ENCODE measurements at regions not wholly inside any gene's neighbourhood (a gene's known extent, or its start where the extent isn't known, plus 50 kb on each side); places are given as distances from the start of the nearest gene placed in this dataset.

DNA sequence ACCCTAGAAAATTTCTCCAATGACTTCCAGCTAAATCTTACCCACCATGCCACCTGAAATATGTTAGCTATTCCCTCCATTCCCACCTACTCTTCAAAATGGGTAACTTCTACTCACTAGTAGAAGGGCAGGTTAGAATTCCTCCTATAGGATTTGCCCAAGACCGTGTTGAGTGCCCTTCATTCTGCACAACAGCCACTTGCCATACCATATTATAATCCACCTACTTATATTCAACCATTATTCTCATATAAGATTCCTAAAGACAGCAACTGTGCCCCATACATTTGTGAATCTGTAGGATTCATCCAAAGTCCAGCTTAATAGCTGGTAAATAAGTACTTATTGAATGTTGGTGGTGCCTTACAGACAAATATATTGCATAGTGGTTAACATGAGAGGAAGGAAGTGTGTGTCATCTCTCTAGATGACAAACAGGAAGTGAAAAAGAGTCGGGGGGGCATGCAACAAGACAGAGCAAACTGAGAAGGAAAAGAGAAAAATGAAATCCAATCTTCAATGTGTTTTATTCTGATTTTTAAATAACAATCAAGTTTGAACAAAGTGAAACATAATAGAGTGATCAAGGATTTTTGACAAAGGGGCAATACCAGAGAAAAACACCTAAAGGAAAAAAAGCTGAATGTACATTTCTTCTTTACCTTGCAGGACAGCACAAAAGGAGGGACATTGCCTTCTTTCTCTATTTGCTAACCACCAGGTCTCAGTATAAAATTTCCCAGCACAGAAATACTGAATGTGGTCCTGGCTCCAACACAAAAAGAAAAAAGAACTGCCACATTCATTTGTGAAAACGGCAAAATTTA, 389.3 kb upstream of the USP15 start:
- TF ChIP-seq, protein P1, sequence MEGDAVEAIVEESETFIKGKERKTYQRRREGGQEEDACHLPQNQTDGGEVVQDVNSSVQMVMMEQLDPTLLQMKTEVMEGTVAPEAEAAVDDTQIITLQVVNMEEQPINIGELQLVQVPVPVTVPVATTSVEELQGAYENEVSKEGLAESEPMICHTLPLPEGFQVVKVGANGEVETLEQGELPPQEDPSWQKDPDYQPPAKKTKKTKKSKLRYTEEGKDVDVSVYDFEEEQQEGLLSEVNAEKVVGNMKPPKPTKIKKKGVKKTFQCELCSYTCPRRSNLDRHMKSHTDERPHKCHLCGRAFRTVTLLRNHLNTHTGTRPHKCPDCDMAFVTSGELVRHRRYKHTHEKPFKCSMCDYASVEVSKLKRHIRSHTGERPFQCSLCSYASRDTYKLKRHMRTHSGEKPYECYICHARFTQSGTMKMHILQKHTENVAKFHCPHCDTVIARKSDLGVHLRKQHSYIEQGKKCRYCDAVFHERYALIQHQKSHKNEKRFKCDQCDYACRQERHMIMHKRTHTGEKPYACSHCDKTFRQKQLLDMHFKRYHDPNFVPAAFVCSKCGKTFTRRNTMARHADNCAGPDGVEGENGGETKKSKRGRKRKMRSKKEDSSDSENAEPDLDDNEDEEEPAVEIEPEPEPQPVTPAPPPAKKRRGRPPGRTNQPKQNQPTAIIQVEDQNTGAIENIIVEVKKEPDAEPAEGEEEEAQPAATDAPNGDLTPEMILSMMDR (IDR thresholded peaks at IDR 0.05; ENCODE audit: insufficient read depth, low read length, poor library complexity, severe bottlenecking), result no peak
- no peak for DNase-seq (ENCODE audit: low read depth)
- Histone ChIP-seq H3K4me3 (ENCODE audit: low read depth, low read length) (no peak overlapping the region), H3K36me3 (ENCODE audit: control insufficient read depth, insufficient read depth, low read length) (no peaks in the 10 kb centered on the region), H3K27me3 (ENCODE audit: control insufficient read depth, insufficient read depth, low read length) (no peaks in the 10 kb centered on the region)

DNA sequence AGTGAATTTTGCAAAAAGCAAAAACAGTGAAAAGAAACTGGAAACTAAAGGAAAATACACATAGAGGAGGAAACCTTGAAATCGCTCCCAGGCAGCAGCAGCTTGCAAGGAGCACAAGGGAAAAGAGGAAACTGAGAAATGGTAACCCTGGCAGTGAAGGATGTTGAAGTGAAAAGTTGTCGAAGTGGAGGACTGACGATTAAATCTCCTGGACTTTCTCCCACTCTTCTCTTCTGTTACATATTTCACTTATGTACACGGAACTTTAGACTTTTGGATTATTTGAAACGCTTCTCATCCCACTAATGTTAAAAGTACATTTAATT, 388.8 kb upstream of the USP15 start:
- H3K36me3 ChIP-seq (ENCODE audit: control insufficient read depth, insufficient read depth, low read length), result no peaks in the 10 kb centered on the region
- TF ChIP-seq, protein P1 (IDR thresholded peaks at IDR 0.05; ENCODE audit: insufficient read depth, low read length, poor library complexity, severe bottlenecking), result no peak
- DNase-seq (ENCODE audit: low read depth), result no peak
- no peak overlapping the region for H3K4me3 ChIP-seq (ENCODE audit: low read depth, low read length)
- no peaks in the 10 kb centered on the region for H3K27me3 ChIP-seq (ENCODE audit: control insufficient read depth, insufficient read depth, low read length)

DNA sequence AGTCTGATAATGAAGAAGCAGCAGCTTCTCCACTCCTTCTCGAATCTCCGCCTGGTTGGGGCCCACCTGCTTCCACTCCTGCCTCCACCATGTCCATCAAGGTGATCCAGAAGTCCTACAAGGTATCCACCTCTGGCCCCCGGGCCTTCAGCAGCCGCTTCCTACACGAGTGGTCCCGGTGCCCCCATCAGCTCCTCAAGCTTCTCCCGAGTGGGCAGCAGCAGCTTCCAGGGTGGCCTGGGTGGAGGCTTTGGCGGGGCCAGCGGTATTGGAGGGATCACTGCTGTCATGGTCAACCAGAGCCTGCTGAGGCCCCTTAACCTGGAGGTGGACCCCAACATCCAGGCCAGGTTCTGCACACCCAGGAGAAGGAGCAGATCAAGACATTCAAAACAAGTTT, 381.0 kb upstream of the USP15 start:
- Histone ChIP-seq H3K4me3 (ENCODE audit: low read depth, low read length) (no peak overlapping the region), H3K36me3 (ENCODE audit: control insufficient read depth, insufficient read depth, low read length) (no peaks in the 10 kb centered on the region), H3K27me3 (ENCODE audit: control insufficient read depth, insufficient read depth, low read length) (no peaks in the 10 kb centered on the region)
- TF ChIP-seq, protein P1 (IDR thresholded peaks at IDR 0.05; ENCODE audit: insufficient read depth, low read length, poor library complexity, severe bottlenecking), result no peak
- DNase-seq (ENCODE audit: low read depth), result no peak

DNA sequence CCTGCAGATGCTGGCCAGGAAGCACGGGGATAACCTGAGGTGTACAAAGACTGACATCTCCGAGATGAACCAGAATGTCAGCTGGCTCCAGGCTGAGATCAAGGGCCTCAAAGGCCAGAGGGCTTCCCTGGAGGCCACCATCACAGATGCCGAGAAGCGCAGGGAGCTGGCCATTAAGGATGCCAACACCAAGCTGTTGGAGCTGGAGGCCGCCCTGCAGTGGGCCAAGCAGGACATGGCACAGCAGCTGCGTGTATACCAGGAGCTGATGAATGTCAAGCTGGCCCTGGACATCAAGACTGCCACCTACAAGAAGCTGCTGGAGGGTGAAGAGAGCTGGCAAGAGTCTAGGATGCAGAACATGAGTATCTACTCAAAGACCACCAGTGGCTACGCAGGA, 380.0 kb upstream of the USP15 start:
- TF ChIP-seq, protein P1 (IDR thresholded peaks at IDR 0.05; ENCODE audit: insufficient read depth, low read length, poor library complexity, severe bottlenecking), result no peak
- Histone ChIP-seq H3K36me3 (ENCODE audit: control insufficient read depth, insufficient read depth, low read length) (no peaks in the 10 kb centered on the region), H3K4me3 (ENCODE audit: low read depth, low read length) (no peak overlapping the region), H3K27me3 (ENCODE audit: control insufficient read depth, insufficient read depth, low read length) (no peaks in the 10 kb centered on the region)
- DNase-seq (ENCODE audit: low read depth), result no peak

DNA sequence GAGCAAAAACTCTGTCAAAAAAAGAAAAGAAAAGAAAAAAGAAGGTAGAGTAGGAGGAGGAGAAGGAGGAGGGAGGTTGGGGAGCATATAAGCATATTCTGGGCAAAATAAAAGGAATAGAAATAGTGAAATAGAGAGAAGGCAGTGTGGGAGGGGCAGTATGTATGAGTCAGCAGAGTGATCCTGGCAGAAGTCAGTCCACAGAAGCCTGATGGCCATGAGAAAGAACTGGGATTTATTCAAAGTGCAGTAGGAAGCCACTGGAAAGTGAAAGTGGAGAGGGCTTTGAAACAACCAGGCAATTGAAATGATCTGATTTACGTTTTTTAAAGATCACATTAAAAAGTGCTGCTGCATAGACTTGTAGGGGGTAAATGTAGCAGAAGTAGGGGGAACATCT, 368.6 kb upstream of the USP15 start:
- no peaks in the 10 kb centered on the region for H3K27me3 ChIP-seq (ENCODE audit: control insufficient read depth, insufficient read depth, low read length)
- H3K36me3 ChIP-seq (ENCODE audit: control insufficient read depth, insufficient read depth, low read length), result no peaks in the 10 kb centered on the region
- TF ChIP-seq, protein P1 (IDR thresholded peaks at IDR 0.05; ENCODE audit: insufficient read depth, low read length, poor library complexity, severe bottlenecking), result no peak
- H3K4me3 ChIP-seq (ENCODE audit: low read depth, low read length), result no peak overlapping the region
- DNase-seq (ENCODE audit: low read depth), result no peak

DNA sequence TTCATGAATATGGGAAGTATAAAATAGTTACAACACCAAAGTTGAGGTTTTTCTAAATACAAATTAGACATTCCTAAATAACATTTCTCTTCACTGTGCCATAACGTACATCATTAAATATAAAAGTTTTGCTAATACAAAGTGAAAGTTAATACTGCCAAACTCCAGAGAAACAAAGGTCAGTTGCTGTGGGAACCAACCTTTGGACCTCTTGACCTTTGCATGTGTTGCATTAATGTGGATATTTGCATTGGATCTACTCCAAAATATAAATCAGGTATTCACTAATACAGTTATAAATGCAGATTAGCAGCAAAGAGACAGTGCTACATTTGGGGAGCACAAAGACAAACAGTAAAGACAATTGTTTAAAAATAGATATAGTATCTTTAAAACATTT, 366.0 kb upstream of the USP15 start:
- Histone ChIP-seq H3K27me3 (ENCODE audit: control insufficient read depth, insufficient read depth, low read length) (no peaks in the 10 kb centered on the region), H3K4me3 (ENCODE audit: low read depth, low read length) (no peak overlapping the region), H3K36me3 (ENCODE audit: control insufficient read depth, insufficient read depth, low read length) (no peaks in the 10 kb centered on the region)
- no peak for DNase-seq (ENCODE audit: low read depth)
- TF ChIP-seq, protein P1 (IDR thresholded peaks at IDR 0.05; ENCODE audit: insufficient read depth, low read length, poor library complexity, severe bottlenecking), result no peak

All from kidney epithelial cell (primary cell).